Adrenal gland (tissue), 5 donors: ENCODE measurements at regions not wholly inside any gene's neighbourhood (a gene's known extent, or its start where the extent isn't known, plus 50 kb on each side); places are given as distances from the start of the nearest gene placed in this dataset.

Experiments used
- POLR2A ChIP-seq, 2 donors: fragments of 450-650 bp; IDR thresholded peaks; one replicate each; pipeline ENCODE4 v1.6.1; 2017; ENCODE audit warnings: antibody characterized with exemption in 2 of 2, mild to moderate bottlenecking in 2 of 2, moderate library complexity in 1 of 2
- TF ChIP-seq, protein P1 (sequence below), 6 experiments: fragments of 450-650 bp in 4 of 6; fragments of 200-600 bp in 2 of 6; sonication (generic) in 1 of 6; IDR thresholded peaks; 1 replicate in 5 of 6; 2 replicates in 1 of 6; pipeline versions ENCODE4 v1.5.1 to v1.8.0; 2016 to 2021; ENCODE audit warnings: antibody characterized with exemption in 6 of 6, mild to moderate bottlenecking in 2 of 6, moderate library complexity in 1 of 6
- donor health status: DM: no; HTN: no; CAD: no.

GRCh38 chr20:11790046-11790445 lies 127.6 kb upstream of the BTBD3 start:
- TF ChIP-seq, protein P1, sequence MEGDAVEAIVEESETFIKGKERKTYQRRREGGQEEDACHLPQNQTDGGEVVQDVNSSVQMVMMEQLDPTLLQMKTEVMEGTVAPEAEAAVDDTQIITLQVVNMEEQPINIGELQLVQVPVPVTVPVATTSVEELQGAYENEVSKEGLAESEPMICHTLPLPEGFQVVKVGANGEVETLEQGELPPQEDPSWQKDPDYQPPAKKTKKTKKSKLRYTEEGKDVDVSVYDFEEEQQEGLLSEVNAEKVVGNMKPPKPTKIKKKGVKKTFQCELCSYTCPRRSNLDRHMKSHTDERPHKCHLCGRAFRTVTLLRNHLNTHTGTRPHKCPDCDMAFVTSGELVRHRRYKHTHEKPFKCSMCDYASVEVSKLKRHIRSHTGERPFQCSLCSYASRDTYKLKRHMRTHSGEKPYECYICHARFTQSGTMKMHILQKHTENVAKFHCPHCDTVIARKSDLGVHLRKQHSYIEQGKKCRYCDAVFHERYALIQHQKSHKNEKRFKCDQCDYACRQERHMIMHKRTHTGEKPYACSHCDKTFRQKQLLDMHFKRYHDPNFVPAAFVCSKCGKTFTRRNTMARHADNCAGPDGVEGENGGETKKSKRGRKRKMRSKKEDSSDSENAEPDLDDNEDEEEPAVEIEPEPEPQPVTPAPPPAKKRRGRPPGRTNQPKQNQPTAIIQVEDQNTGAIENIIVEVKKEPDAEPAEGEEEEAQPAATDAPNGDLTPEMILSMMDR (IDR thresholded peaks at IDR 0.05), result no peak
- TF ChIP-seq POLR2A (IDR thresholded peaks at IDR 0.05), result no peak
